Effector memory CD8-positive, alpha-beta T cell (primary cell): ENCODE measurements at regions not wholly inside any gene's neighbourhood (a gene's known extent, or its start where the extent isn't known, plus 50 kb on each side); places are given as distances from the start of the nearest gene placed in this dataset.
"Not testable (repeated sequence)": the region's sequence is repeated elsewhere in the genome, so short reads cannot be mapped to it uniquely, and the experiment has no call there.

Source experiments
- ATAC-seq: fragments of 150-1000 bp; cut with Tn5 transposase; replicated peaks from 2 replicates; pipeline ENCODE4 v1.10.0; 2021; ENCODE audit warnings: mild to moderate bottlenecking, moderate library complexity
- DNase-seq, 3 experiments: peaks; one replicate each; pipeline ENCODE4 v3.0.0; 2021
- H3K27ac Mint-ChIP-seq, 2 donors: one replicate each; pipeline ENCODE4 v1.8.0; 2022; ENCODE audit warnings: mild to moderate bottlenecking in 2 of 2, mixed read lengths in 2 of 2, moderate library complexity in 2 of 2
- H3K27me3 Mint-ChIP-seq, 2 donors: one replicate each; pipeline ENCODE4 v1.8.0; 2022; ENCODE audit warnings: mixed read lengths in 2 of 2
- H3K36me3 Mint-ChIP-seq: one replicate; pipeline ENCODE4 v1.8.0; 2022; ENCODE audit warnings: mild to moderate bottlenecking, moderate library complexity, mixed read lengths; ENCODE audit not compliant: insufficient read depth
- H3K4me1 Mint-ChIP-seq, 2 donors: one replicate each; pipeline ENCODE4 v1.8.0; 2022; ENCODE audit warnings: low read depth in 2 of 2, mixed read lengths in 2 of 2
- H3K4me3 Mint-ChIP-seq, 2 donors: one replicate each; pipeline ENCODE4 v1.8.0; 2022; ENCODE audit warnings: mild to moderate bottlenecking in 2 of 2, mixed read lengths in 2 of 2, moderate library complexity in 2 of 2
- H3K9me3 Mint-ChIP-seq, 2 donors: one replicate each; pipeline ENCODE4 v1.8.0; 2022; ENCODE audit warnings: mixed read lengths in 2 of 2

DNA sequence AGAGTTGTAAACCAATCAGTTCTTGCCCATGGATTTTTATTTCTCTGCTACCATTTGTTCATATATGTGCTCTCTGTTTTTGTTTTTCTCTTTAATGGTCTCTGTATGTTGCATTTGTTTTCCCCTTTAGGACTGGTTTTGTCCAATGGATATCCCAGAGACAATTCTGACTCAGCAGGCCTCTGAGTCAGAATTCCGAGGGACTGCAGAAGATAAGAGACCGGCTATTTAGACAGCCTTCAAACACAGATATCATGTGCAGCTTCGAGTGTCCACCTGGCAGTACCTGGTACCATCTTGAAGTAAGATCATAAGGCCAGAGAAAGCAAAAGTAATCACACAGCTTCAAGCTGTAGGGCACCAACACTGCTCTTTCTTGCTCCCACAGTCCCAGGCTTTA lies 125.5 kb downstream of the ELOVL4 start:
- Mint-ChIP-seq H3K4me3 (no peak overlapping the region), H3K27ac (no peak overlapping the region), H3K27me3 (peaks cover 37 to 49% of the 10 kb centered on the region in 2 donors), H3K36me3 (no peaks in the 10 kb centered on the region), H3K4me1 (no peaks in the 10 kb centered on the region), H3K9me3 (no peaks in the 10 kb centered on the region)
- ATAC-seq, result no peak
- DNase-seq, result no peak

DNA sequence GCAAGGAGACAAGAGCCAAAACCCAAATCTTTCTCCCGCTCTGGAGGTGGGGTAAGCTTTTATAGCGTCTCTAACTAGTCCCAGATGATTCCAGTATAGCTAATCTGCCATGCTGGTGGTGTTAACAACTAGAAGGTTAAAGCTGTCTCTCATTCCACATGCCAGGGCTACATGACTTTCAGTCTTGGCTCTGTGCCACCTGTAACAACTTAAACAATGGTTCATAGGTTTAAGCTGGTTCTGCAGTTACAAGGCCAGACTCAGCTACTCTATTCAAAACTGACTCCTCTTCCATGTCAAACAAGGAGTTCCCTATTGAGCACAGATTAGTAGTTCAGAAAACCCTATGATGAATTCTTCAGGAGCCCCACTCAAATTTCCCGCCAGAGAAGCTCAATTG lies 128.9 kb downstream of the ELOVL4 start:
- no peaks in the 10 kb centered on the region for H3K4me1 Mint-ChIP-seq
- no peaks in the 10 kb centered on the region for H3K9me3 Mint-ChIP-seq
- no peak overlapping the region for H3K4me3 Mint-ChIP-seq
- DNase-seq, result no peak
- no peak overlapping the region for H3K27ac Mint-ChIP-seq
- no peaks in the 10 kb centered on the region for H3K36me3 Mint-ChIP-seq
- ATAC-seq, result no peak
- H3K27me3 Mint-ChIP-seq, result peaks cover 22 to 46% of the 10 kb centered on the region in 2 donors

- no peaks in the 10 kb centered on the region for H3K4me1 Mint-ChIP-seq
- H3K4me3 Mint-ChIP-seq, result no peak overlapping the region
- H3K9me3 Mint-ChIP-seq, result no peaks in the 10 kb centered on the region
- ATAC-seq (no peak), DNase-seq (no peak)
- no peaks in the 10 kb centered on the region for H3K36me3 Mint-ChIP-seq
- no peak overlapping the region for H3K27ac Mint-ChIP-seq
- H3K27me3 Mint-ChIP-seq, result peaks cover 15 to 41% of the 10 kb centered on the region in 2 donors
Observed at GRCh38 chr6:79814940-79815339, 132.4 kb downstream of the ELOVL4 start.

DNA sequence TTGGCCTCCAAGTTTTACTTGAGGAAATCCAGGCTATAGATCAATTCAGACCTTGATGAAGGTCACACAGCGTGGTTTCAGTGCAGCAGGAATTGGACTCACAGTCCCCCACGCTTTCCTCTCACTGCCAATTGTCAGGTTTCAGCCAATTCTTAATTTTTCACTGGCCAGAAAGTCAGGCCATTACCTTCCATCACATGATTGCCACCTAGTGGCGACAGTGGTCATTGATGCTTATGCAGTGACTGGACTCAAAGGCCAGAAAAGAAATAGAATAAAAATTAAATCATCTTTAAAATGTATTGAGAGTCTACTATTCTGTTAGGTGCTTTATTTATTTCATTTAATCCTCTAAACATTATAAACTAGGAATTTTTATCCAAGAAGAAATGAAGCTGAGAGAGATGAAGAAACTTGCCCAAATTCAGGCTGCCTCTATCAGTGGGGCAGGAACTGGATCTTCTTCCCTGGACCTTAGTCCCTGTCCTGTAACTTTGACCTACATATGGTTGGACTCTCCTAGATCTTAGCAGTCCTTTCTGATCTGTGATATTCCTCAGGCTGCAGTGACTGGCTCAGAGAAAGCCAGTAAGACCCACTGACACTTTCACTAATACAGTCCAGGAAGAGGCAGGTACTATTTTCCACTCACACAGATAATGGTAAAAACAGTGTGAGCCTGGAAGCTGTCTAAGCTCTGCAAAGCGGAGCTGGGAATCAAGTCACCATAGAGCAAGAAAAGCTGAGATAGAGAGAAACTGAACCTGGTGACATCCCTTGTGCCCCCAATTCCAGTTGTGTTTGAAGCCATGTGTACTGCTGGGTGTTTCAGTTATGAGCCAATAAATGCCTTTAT lies 133.3 kb downstream of the ELOVL4 start:
- Mint-ChIP-seq H3K27ac (no peak overlapping the region), H3K4me1 (no peaks in the 10 kb centered on the region), H3K27me3 (peaks cover 10 to 36% of the 10 kb centered on the region in 2 donors), H3K4me3 (no peak overlapping the region), H3K36me3 (no peaks in the 10 kb centered on the region), H3K9me3 (no peaks in the 10 kb centered on the region)
- DNase-seq, result peak; percentile 35 to 51 (median 47)
- ATAC-seq, result peak; percentile 67

DNA sequence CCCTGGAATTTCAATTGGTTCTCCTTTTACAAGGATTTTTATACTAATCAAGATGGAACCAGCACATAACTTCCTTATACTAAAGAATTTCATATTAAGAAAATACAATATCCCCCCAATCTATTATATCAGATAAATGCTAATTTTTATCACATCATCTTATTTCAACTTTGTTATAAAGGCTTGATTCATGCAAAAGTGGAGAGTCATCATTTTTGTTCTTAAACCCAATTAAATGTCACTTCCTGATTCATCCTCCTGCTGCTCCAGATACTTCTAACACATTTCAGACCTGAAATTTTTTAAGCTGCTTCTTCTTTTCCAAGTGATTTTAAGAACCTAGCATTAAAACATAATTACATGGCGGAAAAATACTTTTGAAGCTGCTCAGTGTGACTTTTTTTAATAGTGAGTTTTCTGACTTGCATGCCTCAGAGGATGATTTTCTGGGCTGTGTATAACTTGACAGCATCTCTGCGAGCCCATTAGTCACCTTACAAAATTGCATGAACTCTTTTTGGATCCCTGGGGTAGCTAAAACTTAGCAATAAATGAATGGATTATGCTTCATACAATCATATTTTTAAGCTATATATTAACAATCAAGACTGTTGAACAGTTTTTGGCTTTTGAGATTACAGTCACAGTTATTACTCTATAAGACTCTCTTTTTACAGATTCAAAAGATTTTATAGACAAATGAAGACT lies 134.1 kb downstream of the ELOVL4 start:
- H3K27me3 Mint-ChIP-seq, result peaks cover 18 to 44% of the 10 kb centered on the region in 2 donors
- DNase-seq (no peak), ATAC-seq (no peak)
- H3K4me1 Mint-ChIP-seq, result no peaks in the 10 kb centered on the region
- no peaks in the 10 kb centered on the region for H3K9me3 Mint-ChIP-seq
- H3K36me3 Mint-ChIP-seq, result no peaks in the 10 kb centered on the region
- no peak overlapping the region for H3K4me3 Mint-ChIP-seq
- H3K27ac Mint-ChIP-seq, result no peak overlapping the region

DNA sequence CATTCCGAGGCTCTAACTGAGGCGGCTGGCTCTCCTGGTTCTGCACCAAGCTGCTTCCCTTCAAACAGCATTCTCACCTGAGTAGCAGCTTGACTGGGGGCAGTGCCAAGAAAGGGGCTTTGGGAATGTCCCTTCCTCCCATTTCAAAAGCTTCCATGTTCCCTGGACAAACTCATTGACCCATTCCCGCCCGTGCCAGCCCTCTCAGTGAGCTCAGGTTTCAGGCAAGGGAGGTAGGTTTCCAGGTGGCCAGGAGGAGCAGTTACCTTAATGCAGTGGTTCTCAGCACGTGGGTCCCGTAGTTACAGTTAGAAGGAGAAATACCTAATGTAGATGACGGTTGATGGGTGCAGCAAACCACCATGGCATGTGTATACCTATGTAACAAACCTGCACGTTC lies 135.2 kb downstream of the ELOVL4 start:
- Mint-ChIP-seq H3K27me3 (peaks cover 16 to 42% of the 10 kb centered on the region in 2 donors), H3K4me1 (no peaks in the 10 kb centered on the region), H3K4me3 (no peak overlapping the region), H3K9me3 (no peaks in the 10 kb centered on the region), H3K36me3 (no peaks in the 10 kb centered on the region), H3K27ac (no peak overlapping the region)
- DNase-seq (no peak), ATAC-seq (no peak)

GRCh38 chr6:79810871-79811270 lies 136.5 kb downstream of the ELOVL4 start:
- Mint-ChIP-seq H3K36me3 (no peaks in the 10 kb centered on the region), H3K9me3 (peaks cover 0 to 1% of the 10 kb centered on the region in 2 donors), H3K27me3 (peaks cover 16 to 29% of the 10 kb centered on the region in 2 donors), H3K27ac (no peak overlapping the region), H3K4me3 (no peak overlapping the region), H3K4me1 (no peaks in the 10 kb centered on the region)
- ATAC-seq (no peak), DNase-seq (no peak)

- H3K36me3 Mint-ChIP-seq, result no peaks in the 10 kb centered on the region
- H3K9me3 Mint-ChIP-seq, result peaks cover 0 to 1% of the 10 kb centered on the region in 2 donors
- H3K27me3 Mint-ChIP-seq, result peaks cover 22 to 32% of the 10 kb centered on the region in 2 donors
- no peak for DNase-seq
- no peak for ATAC-seq
- no peak overlapping the region for H3K4me3 Mint-ChIP-seq
- H3K4me1 Mint-ChIP-seq, result no peaks in the 10 kb centered on the region
- H3K27ac Mint-ChIP-seq, result no peak overlapping the region
Observed at GRCh38 chr6:79810185-79810705, 137.1 kb downstream of the ELOVL4 start.

GRCh38 chr6:79808921-79809320 lies 138.4 kb downstream of the ELOVL4 start:
- H3K36me3 Mint-ChIP-seq, result no peaks in the 10 kb centered on the region
- DNase-seq (no peak), ATAC-seq (no peak)
- no peak overlapping the region for H3K27ac Mint-ChIP-seq
- peaks cover 0 to 1% of the 10 kb centered on the region in 2 donors for H3K9me3 Mint-ChIP-seq
- H3K27me3 Mint-ChIP-seq, result peaks cover 30 to 35% of the 10 kb centered on the region in 2 donors
- H3K4me1 Mint-ChIP-seq, result no peaks in the 10 kb centered on the region
- no peak overlapping the region for H3K4me3 Mint-ChIP-seq

DNA sequence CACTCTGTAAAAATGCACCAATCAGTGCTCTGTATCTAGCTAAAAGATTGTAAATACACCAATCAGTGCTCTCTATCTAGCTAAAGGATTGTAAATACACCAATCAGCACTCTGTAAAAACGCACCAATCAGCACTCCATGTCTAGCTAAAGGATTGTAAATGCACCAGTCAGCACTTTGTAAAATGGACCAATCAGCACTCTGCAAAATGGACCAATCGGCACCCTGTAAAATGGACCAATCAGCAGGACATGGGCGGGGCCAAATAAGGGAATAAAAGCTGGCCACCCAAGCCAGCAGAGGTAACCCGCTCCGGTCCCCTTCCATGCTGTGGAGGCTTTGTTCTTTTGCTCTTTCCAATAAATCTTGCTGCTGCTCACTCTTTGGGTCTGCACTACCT lies 140.7 kb downstream of the ELOVL4 start:
- H3K27ac Mint-ChIP-seq, H3K4me1 Mint-ChIP-seq, ATAC-seq, H3K4me3 Mint-ChIP-seq, H3K9me3 Mint-ChIP-seq, DNase-seq, H3K36me3 Mint-ChIP-seq: not testable (repeated sequence)
- peaks cover 36 to 48% of the 10 kb centered on the region in 2 donors for H3K27me3 Mint-ChIP-seq

DNA sequence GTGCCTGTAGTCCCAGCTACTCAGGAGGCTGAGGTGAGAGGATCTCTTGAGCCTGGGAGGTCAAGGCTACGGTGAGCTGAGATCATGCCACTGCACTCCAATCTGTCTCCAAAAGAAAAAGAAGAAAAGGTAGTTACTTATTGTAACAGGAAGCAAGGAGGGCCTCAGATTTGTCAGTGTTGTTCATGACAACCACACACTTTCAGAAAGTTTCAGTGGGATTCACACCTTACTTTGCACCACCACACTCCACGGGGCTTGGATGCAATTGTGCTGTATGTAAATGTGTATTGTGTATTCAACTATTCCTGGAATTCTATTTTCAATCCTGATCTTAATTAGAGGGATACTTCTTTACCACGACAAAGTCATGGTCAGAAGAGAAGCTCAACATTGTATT lies 142.6 kb downstream of the ELOVL4 start:
- no peak for DNase-seq
- Mint-ChIP-seq H3K36me3 (peaks cover 3% of the 10 kb centered on the region), H3K4me3 (no peak overlapping the region), H3K9me3 (peaks cover 0 to 1% of the 10 kb centered on the region in 2 donors), H3K27me3 (peaks cover 37 to 41% of the 10 kb centered on the region in 2 donors), H3K4me1 (no peaks in the 10 kb centered on the region), H3K27ac (no peak overlapping the region)
- no peak for ATAC-seq

GRCh38 chr6:79803917-79804316 lies 143.4 kb downstream of the ELOVL4 start:
- Mint-ChIP-seq H3K4me1 (no peaks in the 10 kb centered on the region), H3K27ac (no peak overlapping the region), H3K27me3 (peaks cover 35 to 38% of the 10 kb centered on the region in 2 donors), H3K9me3 (peaks cover 0 to 1% of the 10 kb centered on the region in 2 donors), H3K36me3 (peaks cover 3% of the 10 kb centered on the region), H3K4me3 (no peak overlapping the region)
- ATAC-seq, result no peak
- no peak for DNase-seq

GRCh38 chr6:79802657-79803300 lies 144.6 kb downstream of the ELOVL4 start:
- peaks cover 3% of the 10 kb centered on the region for H3K36me3 Mint-ChIP-seq
- peaks cover 27% of the 10 kb centered on the region in 2 donors for H3K27me3 Mint-ChIP-seq
- peaks cover 0 to 1% of the 10 kb centered on the region in 2 donors for H3K9me3 Mint-ChIP-seq
- H3K4me3 Mint-ChIP-seq, result no peak overlapping the region
- H3K27ac Mint-ChIP-seq, result no peak overlapping the region
- no peak for DNase-seq
- ATAC-seq, result no peak
- no peaks in the 10 kb centered on the region for H3K4me1 Mint-ChIP-seq
